RCC 7860 (cell line): ENCODE measurements at regions not wholly inside any gene's neighbourhood (a gene's known extent, or its start where the extent isn't known, plus 50 kb on each side); places are given as distances from the start of the nearest gene placed in this dataset.
"Not testable (repeated sequence)": the region's sequence is repeated elsewhere in the genome, so short reads cannot be mapped to it uniquely, and the experiment has no call there.

Experiments used
- DNase-seq: peaks from one replicate; pipeline ENCODE4 v3.0.0-alpha.2; 2015; ENCODE audit warnings: low spot score
- FAIRE-seq: peaks from 2 replicates; lab custom pipeline; 2012; peaks lifted over from hg19 to GRCh38; lab: Jason Lieb, UNC

GRCh38 chr4:157701695-157701994 is 471.2 kb downstream of the GASK1B start:
- DNase-seq (no peak), FAIRE-seq (no peak)

GRCh38 chr4:157700898-157701694 is 471.7 kb downstream of the GASK1B start:
- no peak for FAIRE-seq

GRCh38 chr4:157689476-157689875 is 468.9 kb downstream of the GRIA2 start:
- FAIRE-seq (no peak), DNase-seq (no peak)

More at GRCh38 chr4:157700898-157701694, 471.7 kb downstream of the GASK1B start:
- DNase-seq = no peak

DNA sequence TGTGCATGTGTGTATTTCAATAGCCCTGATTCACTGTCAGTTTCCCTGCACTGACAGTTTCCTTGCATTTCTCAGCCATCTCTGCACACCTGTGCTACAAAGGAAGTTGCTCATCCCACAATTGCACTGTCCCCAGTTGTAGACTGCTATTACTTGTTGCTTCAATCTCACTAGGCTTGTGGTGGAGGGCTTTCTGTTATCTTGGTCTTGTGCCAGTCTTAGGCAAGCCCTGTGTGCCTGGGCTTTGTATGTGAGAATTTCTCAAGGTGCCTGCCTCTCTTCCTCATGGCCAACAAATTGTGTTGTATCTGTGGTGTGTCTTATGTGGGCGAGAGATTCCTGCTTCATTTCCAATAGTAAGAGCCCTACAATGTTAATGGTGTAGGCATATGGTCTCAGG is 467.4 kb downstream of the GRIA2 start:
- DNase-seq = no peak
- FAIRE-seq = no peak

DNA sequence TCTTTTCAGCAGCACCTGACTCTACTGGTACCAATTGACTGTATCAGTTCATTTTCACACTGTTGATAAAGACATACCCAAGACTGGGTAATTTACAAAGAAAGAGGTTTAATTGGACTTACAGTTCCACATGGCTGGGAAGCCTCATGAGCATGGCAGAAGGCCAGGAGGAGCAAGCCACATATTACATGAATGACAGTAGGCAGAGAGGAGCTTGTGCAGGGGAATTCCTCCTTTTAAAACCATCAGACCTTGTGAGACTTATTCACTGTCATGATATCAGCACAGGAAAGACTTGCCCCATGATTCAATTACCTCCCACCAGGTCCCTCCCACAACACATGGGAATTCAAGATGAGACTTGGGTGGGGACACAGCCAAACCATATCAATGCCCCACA is 458.8 kb downstream of the GRIA2 start:
- DNase-seq = peak; percentile 12
- not testable (repeated sequence) for FAIRE-seq

DNA sequence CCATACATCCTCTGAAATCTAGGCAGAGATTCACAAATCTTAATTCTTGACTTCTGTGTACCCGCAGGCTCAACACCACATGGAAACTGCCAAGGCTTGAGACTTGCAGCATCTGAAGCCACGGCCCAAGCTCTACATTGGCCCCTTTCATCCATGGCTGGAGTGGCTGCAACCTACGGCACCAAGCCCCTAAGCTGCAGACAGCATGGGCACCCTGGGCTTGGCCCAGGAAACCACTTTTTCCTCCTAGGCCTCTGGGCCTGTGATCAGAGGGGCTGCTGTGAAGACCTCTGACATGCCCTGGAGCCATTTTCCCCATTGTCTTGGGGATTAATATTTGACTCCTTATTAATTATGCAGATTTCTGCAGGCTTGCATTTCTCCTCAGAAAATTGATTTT is 457.9 kb downstream of the GRIA2 start:
- DNase-seq = no peak
- FAIRE-seq = no peak

- no peak for FAIRE-seq
These were observed 454.2 kb downstream of the GRIA2 start for GRCh38 chr4:157674699-157675098.

GRCh38 chr4:157667836-157668235 is 447.3 kb downstream of the GRIA2 start:
- DNase-seq (no peak), FAIRE-seq (no peak)

More at GRCh38 chr4:157674699-157675098, 454.2 kb downstream of the GRIA2 start:
- no peak for DNase-seq

- FAIRE-seq (peak; percentile 75), DNase-seq (peak; percentile 37)
These were observed 444.2 kb downstream of the GRIA2 start for GRCh38 chr4:157664726-157665125.

DNA sequence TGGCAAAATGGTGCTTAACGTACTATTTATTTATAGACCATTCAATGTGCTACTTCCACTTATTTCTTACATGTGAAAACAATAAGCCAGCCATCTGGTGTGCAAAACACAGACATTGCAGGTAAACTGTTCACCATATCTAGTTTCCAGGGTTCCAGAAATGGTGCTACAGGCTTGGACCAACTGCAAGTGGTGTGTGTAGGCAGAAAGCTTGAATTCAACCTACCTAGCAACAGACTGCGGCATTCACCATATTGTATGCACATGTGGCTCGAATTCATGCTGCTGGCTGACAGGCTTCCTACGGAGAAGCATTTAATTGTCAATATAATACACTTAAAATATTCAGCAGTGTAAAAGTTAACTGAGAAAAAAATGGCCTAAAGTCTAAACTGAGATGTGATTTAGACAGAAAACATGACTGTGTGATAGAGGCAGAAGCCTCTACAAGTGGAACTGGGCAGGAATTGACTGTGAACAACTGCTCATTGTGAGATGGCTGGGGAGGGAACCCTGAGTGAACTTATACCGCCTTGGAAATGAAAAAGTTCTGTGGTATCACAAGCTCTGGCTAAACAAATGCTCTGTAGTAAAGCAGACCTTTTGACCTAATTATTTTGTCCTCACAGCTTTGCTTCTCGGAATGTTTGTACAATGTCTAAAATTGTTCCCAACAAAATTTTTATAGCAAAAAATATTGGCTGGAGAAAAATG is 434.7 kb downstream of the GRIA2 start:
- DNase-seq = no peak
- FAIRE-seq = no peak

DNA sequence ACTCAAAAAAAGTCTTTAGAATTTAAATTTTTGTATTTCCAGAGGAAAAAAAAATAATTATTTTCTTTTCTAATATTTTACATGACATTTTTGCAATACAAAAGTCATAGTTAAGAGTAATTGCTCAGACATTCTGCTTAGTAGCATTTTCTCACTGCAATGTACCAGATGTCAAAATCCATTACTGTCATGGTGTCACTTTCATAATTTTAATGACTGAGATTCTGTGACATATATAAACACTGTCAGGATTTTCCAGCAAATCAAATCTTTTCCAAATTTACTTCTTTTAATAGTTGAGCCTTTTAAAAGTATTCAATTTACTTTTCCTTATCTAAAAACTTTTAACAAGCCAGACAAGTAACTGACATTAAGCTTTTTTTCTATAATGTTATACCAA is 422.7 kb downstream of the GRIA2 start:
- DNase-seq = no peak
- FAIRE-seq = no peak

- FAIRE-seq = no peak
- DNase-seq = no peak
These were observed 413.5 kb downstream of the GRIA2 start for GRCh38 chr4:157634057-157634456.

DNA sequence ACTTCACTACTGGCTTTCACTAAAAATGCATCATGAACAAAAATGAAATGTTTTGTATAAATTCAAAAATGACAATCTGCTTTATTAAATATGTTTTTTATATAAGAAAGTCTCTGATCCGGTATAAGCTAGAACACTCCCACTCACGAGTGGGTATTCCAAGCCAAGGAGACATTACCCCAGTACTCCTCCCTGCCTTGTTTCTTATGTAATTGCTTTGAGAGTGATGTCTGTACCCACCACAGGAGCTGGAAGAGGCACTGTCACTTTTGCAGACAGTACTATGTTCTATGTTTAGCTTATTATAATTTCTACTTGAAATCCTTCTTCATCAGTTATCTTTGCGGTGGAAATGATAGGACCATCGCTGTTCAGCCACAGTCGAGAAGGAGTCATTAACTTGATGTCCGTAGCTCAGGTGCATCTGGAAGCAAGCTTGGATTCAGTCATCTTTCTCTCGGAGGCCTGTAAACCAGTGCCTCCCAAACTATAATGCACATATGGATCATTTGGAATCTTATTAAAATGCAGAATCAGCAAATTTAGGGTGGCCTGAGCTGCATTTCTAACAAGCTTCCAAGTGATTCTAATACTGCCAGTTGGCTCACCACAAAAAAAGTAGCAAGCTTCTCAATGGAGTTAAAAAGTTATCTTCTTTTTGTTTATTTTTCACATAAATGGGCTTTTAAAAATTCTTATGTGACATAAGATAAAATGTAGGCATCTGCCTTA is 396.4 kb downstream of the GRIA2 start:
- FAIRE-seq = no peak
- DNase-seq = no peak

- FAIRE-seq (no peak), DNase-seq (no peak)
These were observed 387.5 kb downstream of the GRIA2 start for GRCh38 chr4:157607996-157608395.

- FAIRE-seq = no peak
- no peak for DNase-seq
These were observed 380.1 kb downstream of the GRIA2 start for GRCh38 chr4:157600583-157600982.

DNA sequence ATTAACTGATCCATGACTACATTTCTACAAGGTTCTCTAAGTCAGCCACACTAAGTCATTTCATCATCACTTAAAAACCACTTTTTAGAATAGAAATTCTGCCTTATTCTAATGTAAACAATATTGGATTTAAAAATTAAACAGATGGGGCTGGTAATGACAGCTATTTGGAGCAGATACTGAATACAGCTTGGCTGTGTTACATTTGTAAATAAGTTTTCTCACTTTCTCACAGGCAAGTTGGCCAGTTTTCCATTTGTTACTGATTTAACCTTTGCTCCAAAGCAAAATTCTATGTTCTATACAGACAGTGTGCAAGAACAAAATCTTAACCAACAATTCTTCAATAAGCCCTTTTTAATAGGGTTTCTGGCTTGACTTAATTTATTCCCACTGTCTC is 370.7 kb downstream of the GRIA2 start:
- DNase-seq (no peak), FAIRE-seq (no peak)

GRCh38 chr4:157590679-157591078 is 370.2 kb downstream of the GRIA2 start:
- FAIRE-seq = no peak
- DNase-seq = no peak

DNA sequence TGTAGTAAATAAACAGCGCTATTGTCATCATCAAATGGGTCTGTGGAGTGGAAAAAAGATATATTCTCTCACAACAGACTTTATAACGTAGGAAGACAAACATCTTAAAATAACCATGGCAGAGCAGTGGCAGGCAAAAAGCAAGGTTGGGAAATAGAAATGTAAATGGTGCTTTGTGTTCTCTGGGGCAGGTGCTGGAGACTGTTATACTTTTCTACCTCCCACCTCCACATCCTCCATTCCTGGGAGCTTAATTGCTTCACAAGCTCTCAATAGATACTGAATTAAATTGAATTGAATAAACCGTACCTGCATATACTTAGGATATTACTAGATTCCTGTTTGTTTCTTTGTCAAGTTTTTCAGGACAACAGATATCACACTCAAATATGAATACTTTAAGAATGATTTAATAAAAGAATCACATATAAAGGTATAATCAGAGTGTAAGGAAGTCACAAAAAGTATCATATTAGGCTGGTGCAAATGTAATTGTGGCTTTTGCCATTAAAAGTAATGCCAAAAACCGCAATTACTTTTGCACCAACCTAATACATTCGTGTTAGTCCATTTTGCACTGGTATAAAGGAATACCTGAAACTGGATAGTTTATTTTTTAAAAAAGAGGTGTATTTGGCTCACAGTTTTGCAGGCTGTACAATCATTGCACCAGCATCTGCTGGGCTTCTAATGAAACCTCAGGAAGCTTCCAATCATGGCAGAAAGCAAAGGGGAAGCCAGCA is 367.3 kb downstream of the GRIA2 start:
- DNase-seq (no peak), FAIRE-seq (no peak)

DNA sequence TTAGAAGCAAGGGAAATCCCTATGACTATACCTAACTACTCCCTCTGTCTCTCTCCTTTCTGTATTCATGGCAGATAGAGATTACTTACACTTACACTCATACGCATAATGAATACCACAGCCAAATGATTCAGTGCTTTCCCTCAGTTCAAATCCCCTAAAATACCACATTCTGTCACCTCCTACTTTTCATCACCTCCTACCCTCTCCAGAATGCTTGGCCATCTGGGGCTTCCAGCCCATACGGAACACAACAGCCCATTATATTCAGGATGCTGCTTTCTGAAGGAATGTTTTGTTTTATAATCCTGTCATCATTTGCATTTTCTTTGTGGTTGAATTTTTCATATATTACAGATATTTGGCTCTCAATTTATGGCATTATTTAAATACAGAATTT is 361.6 kb downstream of the GRIA2 start:
- FAIRE-seq (no peak), DNase-seq (no peak)

- DNase-seq (no peak), FAIRE-seq (no peak)
These were observed 356.2 kb downstream of the GRIA2 start for GRCh38 chr4:157576671-157577217.

DNA sequence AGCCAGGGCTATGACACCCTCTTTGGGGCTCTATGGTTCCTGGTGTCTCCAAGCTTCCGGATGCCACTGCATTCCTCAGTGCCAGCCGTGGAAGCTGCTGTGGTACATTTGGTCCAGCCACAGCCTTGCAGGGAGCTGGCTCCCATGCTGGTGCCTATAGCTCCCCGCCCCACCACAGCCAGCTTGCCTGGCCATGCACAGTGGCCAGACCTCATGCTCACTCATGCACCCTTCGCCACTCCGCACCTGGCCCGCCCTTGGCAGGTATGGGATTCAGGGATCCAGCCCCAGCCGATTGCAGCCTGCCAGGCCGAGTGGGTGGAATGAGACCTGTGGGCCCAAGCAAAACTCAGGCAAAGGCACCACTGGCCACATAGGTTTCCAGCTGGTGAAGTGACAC is 354.8 kb downstream of the GRIA2 start:
- FAIRE-seq (no peak), DNase-seq (no peak)
